ENCODE measurements at regions not wholly inside any gene's neighbourhood (a gene's known extent, or its start where the extent isn't known, plus 50 kb on each side); places are given as distances from the start of the nearest gene placed in this dataset.

DNA sequence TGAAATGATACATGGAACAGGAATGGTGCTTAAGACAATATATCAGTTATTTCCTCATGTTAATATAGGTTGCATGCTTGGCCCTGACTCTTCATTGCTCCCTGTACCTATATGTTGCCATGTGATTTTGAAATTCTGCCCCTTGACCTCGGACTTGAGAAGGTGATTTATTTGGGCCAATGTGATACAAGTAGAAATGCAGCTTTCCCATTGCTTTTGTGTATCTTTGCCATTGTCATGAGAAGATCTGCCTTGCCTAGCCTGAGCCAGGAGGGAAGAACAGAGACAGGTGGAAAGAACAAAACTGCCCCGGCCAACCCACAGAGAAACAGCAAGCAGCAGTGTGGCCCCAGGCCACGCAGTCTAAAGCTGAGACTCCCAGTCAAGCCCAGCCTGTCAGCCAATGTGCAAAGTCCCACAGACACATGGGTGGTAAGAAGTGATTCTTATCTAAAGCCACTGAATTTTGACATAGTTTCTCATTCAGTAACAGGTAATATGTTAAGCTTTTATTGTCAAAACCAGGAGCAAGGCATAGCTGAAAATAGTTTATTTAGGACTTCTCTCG lies 245.7 kb upstream of the RND3 start:
- TF ChIP-seq CTCF (IDR thresholded peaks at IDR 0.05) (no peak), EZH2 (IDR thresholded peaks at IDR 0.05) (no peak)
